Left ventricle myocardium inferior (tissue), 1 donor: ENCODE measurements at regions not wholly inside any gene's neighbourhood (a gene's known extent, or its start where the extent isn't known, plus 50 kb on each side); places are given as distances from the start of the nearest gene placed in this dataset.
"Not testable (repeated sequence)": the region's sequence is repeated elsewhere in the genome, so short reads cannot be mapped to it uniquely, and the experiment has no call there.

Source experiments
- DNase-seq: peaks from one replicate; pipeline ENCODE4 v3.0.0-alpha.2; 2020
- H3K27ac ChIP-seq: fragments of 200-600 bp; replicated peaks from 2 replicates; pipeline ENCODE4 v1.8.0; 2021
- H3K27me3 ChIP-seq: fragments of 200-600 bp; 2 replicates; pipeline ENCODE4 v1.8.0; 2021; ENCODE audit warnings: low read depth
- H3K36me3 ChIP-seq: fragments of 200-600 bp; 2 replicates; pipeline ENCODE4 v1.8.0; 2021
- H3K4me1 ChIP-seq: fragments of 200-600 bp; 2 replicates; pipeline ENCODE4 v1.8.0; 2021
- H3K4me3 ChIP-seq: fragments of 200-600 bp; 2 replicates; pipeline ENCODE4 v1.8.0; 2021; ENCODE audit warnings: mild to moderate bottlenecking, moderate library complexity
- H3K9me3 ChIP-seq: fragments of 200-600 bp; replicated peaks from 2 replicates; pipeline ENCODE4 v1.8.0; 2021
- CTCF ChIP-seq: fragments of 200-600 bp; IDR thresholded peaks from 2 replicates; pipeline ENCODE4 v1.8.0; 2021; ENCODE audit warnings: antibody characterized with exemption, mild to moderate bottlenecking, borderline replicate concordance
- intact Hi-C: fragments of 100-400 bp; cut with micrococcal nuclease; formaldehyde crosslinking; loops from one replicate; pipeline ENCODE4 v1.11.0; 2022
- donor health status: DM: no; HTN: yes; CAD: no; lungs with severe emphysema.

GRCh38 chr3:180416111-180416594 lies 185.8 kb upstream of the TTC14 start:
- peaks cover 3% of the 10 kb centered on the region for H3K9me3 ChIP-seq
- no peaks in the 10 kb centered on the region for H3K36me3 ChIP-seq
- H3K4me1 ChIP-seq = no peaks in the 10 kb centered on the region
- no peak for DNase-seq
- TF ChIP-seq CTCF = no peak
- H3K4me3 ChIP-seq = no peak overlapping the region
- intact Hi-C loops = no loop called here
- H3K27me3 ChIP-seq = no peaks in the 10 kb centered on the region
- no peak overlapping the region for H3K27ac ChIP-seq

- Histone ChIP-seq H3K9me3 (peaks cover 3% of the 10 kb centered on the region), H3K27ac (no peak overlapping the region), H3K36me3 (no peaks in the 10 kb centered on the region), H3K4me1 (no peaks in the 10 kb centered on the region), H3K4me3 (no peak overlapping the region), H3K27me3 (no peaks in the 10 kb centered on the region)
- intact Hi-C loops = no loop called here
- no peak for TF ChIP-seq CTCF
- no peak for DNase-seq
Measured at GRCh38 chr3:180417241-180417640, 184.7 kb upstream of the TTC14 start.

- H3K9me3 ChIP-seq = peaks cover 4% of the 10 kb centered on the region
- H3K4me1 ChIP-seq = no peaks in the 10 kb centered on the region
- no peak for TF ChIP-seq CTCF
- no peak overlapping the region for H3K4me3 ChIP-seq
- H3K36me3 ChIP-seq = no peaks in the 10 kb centered on the region
- DNase-seq = no peak
- H3K27me3 ChIP-seq = no peaks in the 10 kb centered on the region
- intact Hi-C loops = no loop called here
- no peak overlapping the region for H3K27ac ChIP-seq
Measured at GRCh38 chr3:180420016-180420415, 181.9 kb upstream of the TTC14 start.

GRCh38 chr3:180420804-180421203 lies 181.2 kb upstream of the TTC14 start:
- Histone ChIP-seq H3K9me3 (peaks cover 7% of the 10 kb centered on the region), H3K4me1 (no peaks in the 10 kb centered on the region), H3K27ac (no peak overlapping the region), H3K4me3 (no peak overlapping the region), H3K36me3 (no peaks in the 10 kb centered on the region), H3K27me3 (no peaks in the 10 kb centered on the region)
- no peak for TF ChIP-seq CTCF
- no peak for DNase-seq
- intact Hi-C loops = no loop called here

- H3K27me3 ChIP-seq = no peaks in the 10 kb centered on the region
- no peaks in the 10 kb centered on the region for H3K36me3 ChIP-seq
- no peak for DNase-seq
- H3K4me1 ChIP-seq = no peaks in the 10 kb centered on the region
- TF ChIP-seq CTCF = no peak
- H3K27ac ChIP-seq = no peak overlapping the region
- H3K4me3 ChIP-seq = no peak overlapping the region
- H3K9me3 ChIP-seq = peaks cover 7% of the 10 kb centered on the region
- intact Hi-C loops = no loop called here
Measured at GRCh38 chr3:180421221-180421620, 180.7 kb upstream of the TTC14 start.

- no peaks in the 10 kb centered on the region for H3K27me3 ChIP-seq
- H3K27ac ChIP-seq = no peak overlapping the region
- no peaks in the 10 kb centered on the region for H3K36me3 ChIP-seq
- peaks cover 7% of the 10 kb centered on the region for H3K9me3 ChIP-seq
- DNase-seq = no peak
- H3K4me1 ChIP-seq = no peaks in the 10 kb centered on the region
- intact Hi-C loops = no loop called here
- H3K4me3 ChIP-seq = no peak overlapping the region
- TF ChIP-seq CTCF = no peak
Measured at GRCh38 chr3:180421721-180422120, 180.2 kb upstream of the TTC14 start.

DNA sequence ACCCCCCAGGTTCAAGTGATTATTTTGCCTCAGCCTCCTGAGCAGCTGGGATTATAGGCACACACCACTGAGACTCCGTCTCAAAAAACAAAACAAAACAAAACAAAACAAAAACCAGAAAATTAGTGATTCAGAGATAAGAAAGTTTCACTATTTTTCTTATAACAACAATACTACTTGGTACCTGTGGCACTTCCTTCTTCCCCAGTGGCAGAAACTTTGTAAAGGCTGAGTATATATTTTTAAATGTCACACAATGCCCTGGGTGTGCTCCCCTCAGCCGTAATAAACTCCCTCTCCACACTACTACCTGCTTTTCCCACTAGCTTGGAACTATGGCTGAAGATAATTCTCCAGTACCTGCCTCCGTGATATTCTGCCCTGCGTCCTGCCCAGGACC lies 177.7 kb upstream of the TTC14 start:
- H3K4me3 ChIP-seq, H3K27ac ChIP-seq, H3K36me3 ChIP-seq, H3K27me3 ChIP-seq, H3K4me1 ChIP-seq, DNase-seq, intact Hi-C loops: not testable (repeated sequence)
- peaks cover 16% of the 10 kb centered on the region for H3K9me3 ChIP-seq
